ENCODE measurements at regions not wholly inside any gene's neighbourhood (a gene's known extent, or its start where the extent isn't known, plus 50 kb on each side); places are given as distances from the start of the nearest gene placed in this dataset.

DNA sequence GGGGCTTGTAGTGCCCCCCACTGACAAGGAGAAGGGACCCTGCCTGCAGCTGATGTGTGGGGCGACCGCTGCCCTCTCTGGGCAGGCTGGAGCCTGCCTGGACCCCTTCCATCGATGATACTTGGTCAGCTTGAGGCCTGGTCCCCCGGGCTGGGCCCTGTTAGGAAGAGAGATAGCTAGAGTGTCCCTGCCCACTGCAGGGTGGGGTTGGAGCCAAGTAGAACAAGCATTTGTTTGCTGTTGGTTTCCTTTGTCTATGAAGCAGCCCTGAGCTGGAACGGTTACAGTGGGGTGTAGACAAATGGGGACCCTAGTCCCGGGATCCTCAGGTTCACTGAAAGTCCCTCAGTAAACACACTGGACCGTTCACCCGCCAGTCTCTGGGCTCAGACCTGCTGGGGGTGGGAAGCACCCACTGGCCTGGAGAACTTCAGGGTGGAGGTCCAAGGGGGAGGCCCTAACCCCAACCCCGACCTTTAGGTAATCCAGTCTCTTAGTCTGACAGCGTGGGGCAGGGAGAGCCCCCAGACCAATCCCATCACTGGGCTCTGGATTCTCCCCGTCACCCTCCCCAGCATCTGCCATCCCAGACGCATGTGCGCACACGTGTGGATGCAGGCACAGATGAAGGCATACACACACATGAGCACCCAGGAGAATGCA lies 204.8 kb upstream of the ZNF536 start:
- no peaks in the 10 kb centered on the region for H3K9me3 ChIP-seq
- H3K4me3 ChIP-seq = no peak overlapping the region
- H3K4me1 ChIP-seq = no peaks in the 10 kb centered on the region
- intact Hi-C loops (cut with DNase I; ENCODE audit: low total_unique reads) = no loop called here
- no peaks in the 10 kb centered on the region for H3K36me3 ChIP-seq
- no peak overlapping the region for H3K27ac ChIP-seq
- TF ChIP-seq POLR2A (IDR thresholded peaks at IDR 0.05) (no peak), POLR2AphosphoS5 (IDR thresholded peaks at IDR 0.05) (no peak)
- TF ChIP-seq, protein P1, sequence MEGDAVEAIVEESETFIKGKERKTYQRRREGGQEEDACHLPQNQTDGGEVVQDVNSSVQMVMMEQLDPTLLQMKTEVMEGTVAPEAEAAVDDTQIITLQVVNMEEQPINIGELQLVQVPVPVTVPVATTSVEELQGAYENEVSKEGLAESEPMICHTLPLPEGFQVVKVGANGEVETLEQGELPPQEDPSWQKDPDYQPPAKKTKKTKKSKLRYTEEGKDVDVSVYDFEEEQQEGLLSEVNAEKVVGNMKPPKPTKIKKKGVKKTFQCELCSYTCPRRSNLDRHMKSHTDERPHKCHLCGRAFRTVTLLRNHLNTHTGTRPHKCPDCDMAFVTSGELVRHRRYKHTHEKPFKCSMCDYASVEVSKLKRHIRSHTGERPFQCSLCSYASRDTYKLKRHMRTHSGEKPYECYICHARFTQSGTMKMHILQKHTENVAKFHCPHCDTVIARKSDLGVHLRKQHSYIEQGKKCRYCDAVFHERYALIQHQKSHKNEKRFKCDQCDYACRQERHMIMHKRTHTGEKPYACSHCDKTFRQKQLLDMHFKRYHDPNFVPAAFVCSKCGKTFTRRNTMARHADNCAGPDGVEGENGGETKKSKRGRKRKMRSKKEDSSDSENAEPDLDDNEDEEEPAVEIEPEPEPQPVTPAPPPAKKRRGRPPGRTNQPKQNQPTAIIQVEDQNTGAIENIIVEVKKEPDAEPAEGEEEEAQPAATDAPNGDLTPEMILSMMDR (IDR thresholded peaks at IDR 0.05) = no peak
- peaks cover 0 to 4% of the 10 kb centered on the region in 2 donors for H3K27me3 ChIP-seq
- DNase-seq (ENCODE audit: low spot score in 2 of 2) = no peak

DNA sequence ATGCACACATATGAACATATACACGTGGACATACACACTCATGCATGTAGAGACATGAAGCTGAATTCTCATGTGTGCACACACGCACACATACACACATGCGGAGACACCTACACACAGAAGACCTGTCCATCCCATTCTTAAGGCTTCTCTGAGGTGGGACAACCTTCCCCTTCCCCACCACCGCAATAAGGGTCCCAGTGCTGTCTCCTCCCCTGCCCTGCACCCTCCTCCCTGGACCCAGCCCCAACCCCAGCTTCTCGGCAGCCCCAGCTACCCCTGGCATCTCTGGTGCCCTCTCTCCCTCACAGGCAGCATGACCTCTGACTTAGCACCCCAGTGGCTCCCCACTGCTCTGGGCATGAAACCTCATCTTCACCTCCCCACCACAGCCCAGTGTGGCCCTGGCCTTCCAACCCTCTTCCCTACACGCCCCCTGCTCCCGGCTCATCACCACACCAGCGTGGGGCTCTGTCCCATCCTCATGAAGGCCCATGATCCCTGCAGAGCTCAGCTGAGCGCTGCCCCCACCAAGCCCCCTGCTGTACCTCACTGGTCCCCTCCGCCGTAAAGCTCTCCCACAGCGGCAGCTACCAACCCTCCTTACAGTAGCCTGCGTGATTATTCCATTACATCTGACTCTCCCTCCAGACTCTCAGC lies 204.1 kb upstream of the ZNF536 start:
- no peaks in the 10 kb centered on the region for H3K4me1 ChIP-seq
- DNase-seq (ENCODE audit: low spot score in 2 of 2) = no peak
- H3K4me3 ChIP-seq = no peak overlapping the region
- no peaks in the 10 kb centered on the region for H3K9me3 ChIP-seq
- peaks cover 0 to 4% of the 10 kb centered on the region in 2 donors for H3K27me3 ChIP-seq
- H3K36me3 ChIP-seq = no peaks in the 10 kb centered on the region
- intact Hi-C loops (cut with DNase I; ENCODE audit: low total_unique reads) = no loop called here
- no peak for TF ChIP-seq POLR2AphosphoS5 (IDR thresholded peaks at IDR 0.05)
- TF ChIP-seq POLR2A (IDR thresholded peaks at IDR 0.05) = no peak
- TF ChIP-seq, protein P1 (IDR thresholded peaks at IDR 0.05) = no peak
- no peak overlapping the region for H3K27ac ChIP-seq

DNA sequence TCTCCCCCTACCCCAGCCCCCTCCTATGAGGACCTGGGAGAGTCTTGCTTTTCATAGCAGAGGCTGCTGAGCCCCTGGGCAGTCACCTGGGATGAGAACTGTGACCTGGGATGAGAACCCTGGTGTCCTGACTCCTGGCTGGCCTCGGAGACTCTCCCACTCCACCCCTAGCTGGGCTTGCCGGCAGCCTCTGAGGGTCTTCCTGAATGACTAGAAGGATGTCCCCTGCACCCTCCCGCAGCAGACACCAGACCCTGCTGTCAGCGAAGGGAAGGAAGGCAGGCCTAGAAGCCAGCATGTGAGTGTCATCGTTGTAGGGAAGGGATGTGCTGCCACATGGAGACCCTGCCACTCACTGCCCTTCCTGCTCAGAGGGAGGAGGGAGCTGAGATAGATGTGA lies 203.4 kb upstream of the ZNF536 start:
- no peak overlapping the region for H3K27ac ChIP-seq
- TF ChIP-seq POLR2A (IDR thresholded peaks at IDR 0.05) (no peak), POLR2AphosphoS5 (IDR thresholded peaks at IDR 0.05) (no peak)
- TF ChIP-seq, protein P1 (IDR thresholded peaks at IDR 0.05) = no peak
- no peaks in the 10 kb centered on the region for H3K4me1 ChIP-seq
- no peak for DNase-seq (ENCODE audit: low spot score in 2 of 2)
- no peak overlapping the region for H3K4me3 ChIP-seq
- intact Hi-C loops (cut with DNase I; ENCODE audit: low total_unique reads) = no loop called here
- no peaks in the 10 kb centered on the region for H3K36me3 ChIP-seq
- peaks cover 0 to 8% of the 10 kb centered on the region in 2 donors for H3K27me3 ChIP-seq
- no peaks in the 10 kb centered on the region for H3K9me3 ChIP-seq

DNA sequence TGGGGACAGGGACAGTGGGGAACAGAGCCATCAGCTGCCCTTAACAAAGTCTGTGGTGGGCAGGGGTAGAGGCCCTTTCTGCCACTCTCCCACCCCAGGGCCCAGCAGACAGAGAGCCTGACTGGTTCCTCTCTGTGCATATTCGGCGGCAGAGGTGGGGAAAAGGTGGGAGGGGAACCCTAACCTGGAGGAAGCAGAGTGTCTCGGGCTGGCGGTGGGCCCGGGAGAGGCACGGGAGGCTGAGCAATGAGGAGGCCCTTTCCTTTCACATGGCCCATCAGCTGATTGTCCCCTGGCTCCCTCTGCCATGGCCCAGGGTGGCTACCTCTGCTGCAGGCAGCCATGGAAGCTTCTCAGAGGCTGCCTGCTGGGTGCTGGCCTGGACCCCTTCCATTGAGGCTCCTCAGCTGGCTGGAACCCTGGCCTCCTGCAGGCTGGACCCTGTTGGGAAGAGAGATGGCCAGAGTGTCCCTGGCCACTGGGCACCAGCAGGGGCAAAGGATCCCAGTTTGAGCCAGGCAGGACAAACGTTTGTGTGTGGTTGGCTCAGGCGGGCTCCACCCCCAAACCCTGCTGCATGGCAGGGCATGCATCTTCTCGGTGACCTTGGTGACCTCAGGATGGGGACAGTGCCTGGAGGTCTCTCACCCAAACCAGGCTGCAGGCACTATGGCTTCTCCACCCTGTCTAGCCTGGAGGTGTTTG lies 202.8 kb upstream of the ZNF536 start:
- intact Hi-C loops (cut with DNase I; ENCODE audit: low total_unique reads) = no loop called here
- Histone ChIP-seq H3K4me3 (no peak overlapping the region), H3K27me3 (peaks cover 0 to 10% of the 10 kb centered on the region in 2 donors), H3K4me1 (no peaks in the 10 kb centered on the region), H3K27ac (no peak overlapping the region), H3K9me3 (no peaks in the 10 kb centered on the region), H3K36me3 (no peaks in the 10 kb centered on the region)
- TF ChIP-seq POLR2A (IDR thresholded peaks at IDR 0.05) (no peak), POLR2AphosphoS5 (IDR thresholded peaks at IDR 0.05) (no peak)
- TF ChIP-seq, protein P1 (IDR thresholded peaks at IDR 0.05) = no peak
- no peak for DNase-seq (ENCODE audit: low spot score in 2 of 2)

DNA sequence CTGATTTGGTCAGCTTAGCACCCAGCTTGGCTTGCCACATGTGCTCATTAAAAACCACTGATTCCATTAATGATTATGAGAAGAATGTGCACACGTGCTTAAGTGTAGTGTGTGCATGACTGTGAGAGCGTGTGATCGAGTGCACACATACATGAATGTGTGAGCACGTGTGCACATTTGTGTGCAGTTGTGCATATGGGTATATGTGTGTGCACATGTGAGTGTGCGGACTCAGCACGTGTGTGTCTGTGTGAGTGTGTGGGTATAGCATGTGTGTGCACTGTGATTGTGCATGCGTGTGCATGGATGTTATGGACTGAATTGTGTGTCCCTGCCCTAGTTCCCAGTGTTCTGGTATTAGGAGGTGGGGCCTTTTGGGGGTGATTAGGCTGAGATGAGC lies 202.1 kb upstream of the ZNF536 start:
- DNase-seq (ENCODE audit: low spot score in 2 of 2) = no peak
- no peak overlapping the region for H3K27ac ChIP-seq
- intact Hi-C loops (cut with DNase I; ENCODE audit: low total_unique reads) = no loop called here
- TF ChIP-seq, protein P1 (IDR thresholded peaks at IDR 0.05) = no peak
- no peak for TF ChIP-seq POLR2AphosphoS5 (IDR thresholded peaks at IDR 0.05)
- TF ChIP-seq POLR2A (IDR thresholded peaks at IDR 0.05) = no peak
- H3K4me1 ChIP-seq = no peaks in the 10 kb centered on the region
- H3K27me3 ChIP-seq = peaks cover 0 to 10% of the 10 kb centered on the region in 2 donors
- H3K4me3 ChIP-seq = no peak overlapping the region
- H3K9me3 ChIP-seq = no peaks in the 10 kb centered on the region
- H3K36me3 ChIP-seq = no peaks in the 10 kb centered on the region
